ENCODE measurements at regions not wholly inside any gene's neighbourhood (a gene's known extent, or its start where the extent isn't known, plus 50 kb on each side); places are given as distances from the start of the nearest gene placed in this dataset.
"Not testable (repeated sequence)": the region's sequence is repeated elsewhere in the genome, so short reads cannot be mapped to it uniquely, and the experiment has no call there.

- in situ Hi-C loops (cut with HindIII; ENCODE audit: low sequenced_read_pairs): no loop called here
- no peak for DNase-seq (ENCODE audit: low spot score)
Measured at GRCh38 chr13:22883956-22884355, 296.8 kb upstream of the SGCG start.

- in situ Hi-C loops (cut with HindIII; ENCODE audit: low sequenced_read_pairs); DNase-seq (ENCODE audit: low spot score): not testable (repeated sequence)
Measured at GRCh38 chr13:22886061-22886460, 294.7 kb upstream of the SGCG start.

GRCh38 chr13:22889376-22889775 is 291.4 kb upstream of the SGCG start:
- in situ Hi-C loops (cut with HindIII; ENCODE audit: low sequenced_read_pairs); DNase-seq (ENCODE audit: low spot score): not testable (repeated sequence)

GRCh38 chr13:22893204-22893603 is 287.6 kb upstream of the SGCG start:
- DNase-seq (ENCODE audit: low spot score): no peak
- in situ Hi-C loops (cut with HindIII; ENCODE audit: low sequenced_read_pairs): no loop called here

GRCh38 chr13:22893777-22894176 is 287.0 kb upstream of the SGCG start:
- no peak for DNase-seq (ENCODE audit: low spot score)
- in situ Hi-C loops (cut with HindIII; ENCODE audit: low sequenced_read_pairs): no loop called here

GRCh38 chr13:22897571-22898314 is 283.0 kb upstream of the SGCG start:
- DNase-seq (ENCODE audit: low spot score): no peak
- in situ Hi-C loops (cut with HindIII; ENCODE audit: low sequenced_read_pairs): no loop called here

GRCh38 chr13:22900416-22900951 is 280.3 kb upstream of the SGCG start:
- DNase-seq (ENCODE audit: low spot score); in situ Hi-C loops (cut with HindIII; ENCODE audit: low sequenced_read_pairs): not testable (repeated sequence)

- DNase-seq (ENCODE audit: low spot score): no peak
- in situ Hi-C loops (cut with HindIII; ENCODE audit: low sequenced_read_pairs): no loop called here
Measured at GRCh38 chr13:22903301-22903700, 277.5 kb upstream of the SGCG start.

GRCh38 chr13:22903925-22904324 is 276.9 kb upstream of the SGCG start:
- in situ Hi-C loops (cut with HindIII; ENCODE audit: low sequenced_read_pairs): no loop called here
- DNase-seq (ENCODE audit: low spot score): no peak

GRCh38 chr13:22915442-22916082 is 265.2 kb upstream of the SGCG start:
- in situ Hi-C loops (cut with HindIII; ENCODE audit: low sequenced_read_pairs): no loop called here

GRCh38 chr13:22916276-22916675 is 264.5 kb upstream of the SGCG start:
- peak; percentile 59 for DNase-seq (ENCODE audit: low spot score)
- in situ Hi-C loops (cut with HindIII; ENCODE audit: low sequenced_read_pairs): not testable (repeated sequence)

More at GRCh38 chr13:22915442-22916082, 265.2 kb upstream of the SGCG start:
- peak; percentile 90 for DNase-seq (ENCODE audit: low spot score)

GRCh38 chr13:22925881-22926747 is 254.7 kb upstream of the SGCG start:
- in situ Hi-C loops (cut with HindIII; ENCODE audit: low sequenced_read_pairs): no loop called here
- DNase-seq (ENCODE audit: low spot score): peak; percentile 47

- no peak for DNase-seq (ENCODE audit: low spot score)
- in situ Hi-C loops (cut with HindIII; ENCODE audit: low sequenced_read_pairs): no loop called here
Measured at GRCh38 chr13:22926748-22927400, 253.9 kb upstream of the SGCG start.

- in situ Hi-C loops (cut with HindIII; ENCODE audit: low sequenced_read_pairs); DNase-seq (ENCODE audit: low spot score): not testable (repeated sequence)
Measured at GRCh38 chr13:22927845-22928244, 252.9 kb upstream of the SGCG start.

GRCh38 chr13:22929381-22930126 is 251.2 kb upstream of the SGCG start:
- in situ Hi-C loops (cut with HindIII; ENCODE audit: low sequenced_read_pairs): no loop called here
- no peak for DNase-seq (ENCODE audit: low spot score)

- DNase-seq (ENCODE audit: low spot score): no peak
- in situ Hi-C loops (cut with HindIII; ENCODE audit: low sequenced_read_pairs): no loop called here
Measured at GRCh38 chr13:22931576-22931975, 249.2 kb upstream of the SGCG start.

- in situ Hi-C loops (cut with HindIII; ENCODE audit: low sequenced_read_pairs): not testable (repeated sequence)
Measured at GRCh38 chr13:22932632-22933412, 248.0 kb upstream of the SGCG start.

More at GRCh38 chr13:22932632-22933412, 248.0 kb upstream of the SGCG start:
- not testable (repeated sequence) for DNase-seq (ENCODE audit: low spot score)

Data from G401 (cell line).